ENCODE measurements at regions not wholly inside any gene's neighbourhood (a gene's known extent, or its start where the extent isn't known, plus 50 kb on each side); places are given as distances from the start of the nearest gene placed in this dataset.
"Not testable (repeated sequence)": the region's sequence is repeated elsewhere in the genome, so short reads cannot be mapped to it uniquely, and the experiment has no call there.

- WGBS, result 82% methylated on average over 34 of the region's 34 CpGs
Measured at GRCh38 chr16:88224131-88224898, 158.4 kb upstream of the ZNF469 start.

GRCh38 chr16:88225640-88226230, 157.0 kb upstream of the ZNF469 start:
- not testable (repeated sequence) for H3K36me3 ChIP-seq (ENCODE audit: insufficient read depth); H3K4me3 ChIP-seq (ENCODE audit: low read depth, low read length); DNase-seq (ENCODE audit: extremely low spot score); H3K4me1 ChIP-seq (ENCODE audit: insufficient read depth); H3K27ac ChIP-seq (ENCODE audit: low read depth)
- WGBS, result 94% methylated on average over 10 of the region's 10 CpGs

More at GRCh38 chr16:88224131-88224898, 158.4 kb upstream of the ZNF469 start:
- not testable (repeated sequence) for H3K36me3 ChIP-seq (ENCODE audit: insufficient read depth); H3K27ac ChIP-seq (ENCODE audit: low read depth); H3K4me3 ChIP-seq (ENCODE audit: low read depth, low read length); DNase-seq (ENCODE audit: extremely low spot score); H3K4me1 ChIP-seq (ENCODE audit: insufficient read depth)

- H3K27ac ChIP-seq (ENCODE audit: low read depth); DNase-seq (ENCODE audit: extremely low spot score); H3K36me3 ChIP-seq (ENCODE audit: insufficient read depth); H3K4me3 ChIP-seq (ENCODE audit: low read depth, low read length); H3K4me1 ChIP-seq (ENCODE audit: insufficient read depth): not testable (repeated sequence)
- WGBS, result 95% methylated on average over 14 of the region's 14 CpGs
Measured at GRCh38 chr16:88226302-88226701, 156.5 kb upstream of the ZNF469 start.

- 89% methylated on average over 34 of the region's 35 CpGs for WGBS
- not testable (repeated sequence) for H3K27ac ChIP-seq (ENCODE audit: low read depth)
Measured at GRCh38 chr16:88227026-88227721, 155.6 kb upstream of the ZNF469 start.

GRCh38 chr16:88227722-88228482, 154.9 kb upstream of the ZNF469 start:
- H3K4me1 ChIP-seq (ENCODE audit: insufficient read depth); H3K27ac ChIP-seq (ENCODE audit: low read depth); H3K36me3 ChIP-seq (ENCODE audit: insufficient read depth); DNase-seq (ENCODE audit: extremely low spot score); H3K4me3 ChIP-seq (ENCODE audit: low read depth, low read length): not testable (repeated sequence)
- WGBS, result 91% methylated on average over 36 of the region's 36 CpGs

More at GRCh38 chr16:88227026-88227721, 155.6 kb upstream of the ZNF469 start:
- not testable (repeated sequence) for DNase-seq (ENCODE audit: extremely low spot score); H3K4me3 ChIP-seq (ENCODE audit: low read depth, low read length); H3K36me3 ChIP-seq (ENCODE audit: insufficient read depth); H3K4me1 ChIP-seq (ENCODE audit: insufficient read depth)

- not testable (repeated sequence) for H3K27ac ChIP-seq (ENCODE audit: low read depth); H3K36me3 ChIP-seq (ENCODE audit: insufficient read depth); DNase-seq (ENCODE audit: extremely low spot score); H3K4me1 ChIP-seq (ENCODE audit: insufficient read depth); H3K4me3 ChIP-seq (ENCODE audit: low read depth, low read length)
- 62% methylated on average over 8 of the region's 8 CpGs for WGBS
Measured at GRCh38 chr16:88228751-88229150, 154.0 kb upstream of the ZNF469 start.

- 92% methylated on average over 12 of the region's 12 CpGs for WGBS
Measured at GRCh38 chr16:88229710-88230109, 153.0 kb upstream of the ZNF469 start.

GRCh38 chr16:88230276-88230966, 152.3 kb upstream of the ZNF469 start:
- not testable (repeated sequence) for H3K4me3 ChIP-seq (ENCODE audit: low read depth, low read length); H3K36me3 ChIP-seq (ENCODE audit: insufficient read depth); H3K27ac ChIP-seq (ENCODE audit: low read depth); DNase-seq (ENCODE audit: extremely low spot score); H3K4me1 ChIP-seq (ENCODE audit: insufficient read depth)
- WGBS, result 96% methylated on average over 15 of the region's 24 CpGs

More at GRCh38 chr16:88229710-88230109, 153.0 kb upstream of the ZNF469 start:
- H3K4me1 ChIP-seq (ENCODE audit: insufficient read depth); H3K4me3 ChIP-seq (ENCODE audit: low read depth, low read length); H3K27ac ChIP-seq (ENCODE audit: low read depth); DNase-seq (ENCODE audit: extremely low spot score); H3K36me3 ChIP-seq (ENCODE audit: insufficient read depth): not testable (repeated sequence)

GRCh38 chr16:88230967-88231615, 151.7 kb upstream of the ZNF469 start:
- not testable (repeated sequence) for H3K4me3 ChIP-seq (ENCODE audit: low read depth, low read length); H3K36me3 ChIP-seq (ENCODE audit: insufficient read depth); DNase-seq (ENCODE audit: extremely low spot score); H3K27ac ChIP-seq (ENCODE audit: low read depth); H3K4me1 ChIP-seq (ENCODE audit: insufficient read depth)
- 93% methylated on average over 16 of the region's 19 CpGs for WGBS

GRCh38 chr16:88231839-88232238, 150.9 kb upstream of the ZNF469 start:
- DNase-seq (ENCODE audit: extremely low spot score); H3K27ac ChIP-seq (ENCODE audit: low read depth); H3K4me3 ChIP-seq (ENCODE audit: low read depth, low read length); H3K36me3 ChIP-seq (ENCODE audit: insufficient read depth); H3K4me1 ChIP-seq (ENCODE audit: insufficient read depth): not testable (repeated sequence)
- 96% methylated on average over 13 of the region's 13 CpGs for WGBS

- 73% methylated on average over 31 of the region's 31 CpGs for WGBS
- DNase-seq (ENCODE audit: extremely low spot score); H3K4me1 ChIP-seq (ENCODE audit: insufficient read depth); H3K27ac ChIP-seq (ENCODE audit: low read depth); H3K4me3 ChIP-seq (ENCODE audit: low read depth, low read length); H3K36me3 ChIP-seq (ENCODE audit: insufficient read depth): not testable (repeated sequence)
Measured at GRCh38 chr16:88232401-88233258, 150.1 kb upstream of the ZNF469 start.

All from urinary bladder (tissue), 3 donors.